ENCODE measurements at regions not wholly inside any gene's neighbourhood (a gene's known extent, or its start where the extent isn't known, plus 50 kb on each side); places are given as distances from the start of the nearest gene placed in this dataset.

GRCh38 chr9:108668191-108668937 lies 187.4 kb downstream of the ACTL7B start:
- Histone ChIP-seq H3K27ac (ENCODE audit: poor library complexity, severe bottlenecking) (no peak overlapping the region), H3K4me3 (ENCODE audit: severe bottlenecking) (no peak overlapping the region), H3K27me3 (ENCODE audit: insufficient read depth, poor library complexity, severe bottlenecking) (no peaks in the 10 kb centered on the region), H3K9me3 (ENCODE audit: severe bottlenecking) (no peaks in the 10 kb centered on the region), H3K36me3 (ENCODE audit: low read depth) (no peaks in the 10 kb centered on the region), H3K4me1 (ENCODE audit: insufficient read depth, poor library complexity, severe bottlenecking) (peaks cover 33% of the 10 kb centered on the region)
- TF ChIP-seq CTCF (IDR thresholded peaks at IDR 0.05; ENCODE audit: poor library complexity, severe bottlenecking) = no peak
- ATAC-seq (ENCODE audit: low read depth) (no peak), DNase-seq (ENCODE audit: low spot score) (no peak)

DNA sequence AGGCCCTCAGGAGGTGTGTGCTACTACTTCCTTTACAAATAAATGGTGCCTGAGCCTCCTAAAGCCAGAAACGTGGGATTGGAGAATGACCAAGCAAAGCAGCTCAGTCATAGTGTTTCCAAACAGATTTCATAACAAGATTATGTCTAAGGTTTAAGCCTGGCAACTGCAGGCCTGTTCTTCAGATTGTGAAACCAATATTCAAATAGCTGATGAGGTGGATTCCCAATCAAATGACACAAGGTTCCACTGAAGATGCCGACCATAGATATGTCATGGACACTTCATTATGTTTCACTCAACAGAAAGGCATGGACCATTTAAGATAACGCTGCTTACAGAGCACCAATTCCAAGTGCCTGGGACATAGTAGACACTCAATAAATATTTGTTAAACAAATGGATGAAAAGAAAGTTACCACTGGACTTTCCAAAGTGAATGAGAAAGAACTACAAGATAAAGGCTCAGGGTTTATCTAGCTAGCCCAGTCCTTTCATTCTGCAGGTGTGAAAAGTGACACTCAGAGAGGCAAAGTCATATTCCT lies 189.5 kb downstream of the ACTL7B start:
- no peaks in the 10 kb centered on the region for H3K9me3 ChIP-seq (ENCODE audit: severe bottlenecking)
- peak; percentile 44; the same call in 1 of the 3 replicates for ATAC-seq (ENCODE audit: low read depth)
- H3K27me3 ChIP-seq (ENCODE audit: insufficient read depth, poor library complexity, severe bottlenecking) = no peaks in the 10 kb centered on the region

DNA sequence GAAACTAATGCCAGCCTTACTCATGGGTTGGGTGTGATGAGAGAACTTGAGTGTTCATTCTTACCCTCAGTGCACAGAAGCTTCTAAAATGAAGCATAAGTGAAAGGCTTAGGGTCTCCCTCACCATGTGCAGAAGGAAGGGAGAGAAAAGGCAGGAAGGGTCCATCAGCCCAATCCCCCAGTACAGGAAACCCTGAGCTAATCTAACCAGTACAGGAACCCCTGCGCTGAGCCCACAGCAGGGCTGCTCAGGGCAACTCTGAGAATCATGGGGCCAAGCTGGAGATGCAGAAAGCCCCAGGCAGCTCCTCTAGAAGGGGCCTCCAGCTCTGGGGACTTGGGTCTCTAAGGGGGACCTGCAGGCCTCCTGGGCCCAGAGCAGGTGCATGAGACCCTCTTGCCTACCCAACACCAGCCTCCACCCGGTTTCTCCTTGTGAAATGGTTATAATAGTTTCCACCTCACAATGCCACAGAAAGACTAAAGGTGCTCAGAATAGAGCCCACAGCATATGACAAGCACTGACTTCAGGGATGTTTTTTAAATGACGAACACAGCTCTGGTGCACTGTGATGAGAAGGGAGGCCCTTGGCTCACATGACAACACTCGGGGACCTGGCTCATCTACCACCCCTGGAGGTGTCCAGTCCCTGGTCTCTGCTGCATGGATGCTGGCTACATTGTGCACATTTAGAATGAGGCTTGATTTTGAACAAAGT lies 190.1 kb downstream of the ACTL7B start:
- Histone ChIP-seq H3K4me1 (ENCODE audit: insufficient read depth, poor library complexity, severe bottlenecking) (peaks cover 10% of the 10 kb centered on the region), H3K4me3 (ENCODE audit: severe bottlenecking) (no peak overlapping the region), H3K27ac (ENCODE audit: poor library complexity, severe bottlenecking) (no peak overlapping the region), H3K9me3 (ENCODE audit: severe bottlenecking) (no peaks in the 10 kb centered on the region), H3K36me3 (ENCODE audit: low read depth) (no peaks in the 10 kb centered on the region), H3K27me3 (ENCODE audit: insufficient read depth, poor library complexity, severe bottlenecking) (no peaks in the 10 kb centered on the region)
- DNase-seq (ENCODE audit: low spot score) = no peak
- ATAC-seq (ENCODE audit: low read depth) = no peak
- no peak for TF ChIP-seq CTCF (IDR thresholded peaks at IDR 0.05; ENCODE audit: poor library complexity, severe bottlenecking)

More for the DNA sequence above, 189.5 kb downstream of the ACTL7B start:
- no peaks in the 10 kb centered on the region for H3K36me3 ChIP-seq (ENCODE audit: low read depth)
- no peak for DNase-seq (ENCODE audit: low spot score)
- H3K4me3 ChIP-seq (ENCODE audit: severe bottlenecking) = no peak overlapping the region
- peaks cover 13% of the 10 kb centered on the region for H3K4me1 ChIP-seq (ENCODE audit: insufficient read depth, poor library complexity, severe bottlenecking)
- H3K27ac ChIP-seq (ENCODE audit: poor library complexity, severe bottlenecking) = no peak overlapping the region
- no peak for TF ChIP-seq CTCF (IDR thresholded peaks at IDR 0.05; ENCODE audit: poor library complexity, severe bottlenecking)

DNA sequence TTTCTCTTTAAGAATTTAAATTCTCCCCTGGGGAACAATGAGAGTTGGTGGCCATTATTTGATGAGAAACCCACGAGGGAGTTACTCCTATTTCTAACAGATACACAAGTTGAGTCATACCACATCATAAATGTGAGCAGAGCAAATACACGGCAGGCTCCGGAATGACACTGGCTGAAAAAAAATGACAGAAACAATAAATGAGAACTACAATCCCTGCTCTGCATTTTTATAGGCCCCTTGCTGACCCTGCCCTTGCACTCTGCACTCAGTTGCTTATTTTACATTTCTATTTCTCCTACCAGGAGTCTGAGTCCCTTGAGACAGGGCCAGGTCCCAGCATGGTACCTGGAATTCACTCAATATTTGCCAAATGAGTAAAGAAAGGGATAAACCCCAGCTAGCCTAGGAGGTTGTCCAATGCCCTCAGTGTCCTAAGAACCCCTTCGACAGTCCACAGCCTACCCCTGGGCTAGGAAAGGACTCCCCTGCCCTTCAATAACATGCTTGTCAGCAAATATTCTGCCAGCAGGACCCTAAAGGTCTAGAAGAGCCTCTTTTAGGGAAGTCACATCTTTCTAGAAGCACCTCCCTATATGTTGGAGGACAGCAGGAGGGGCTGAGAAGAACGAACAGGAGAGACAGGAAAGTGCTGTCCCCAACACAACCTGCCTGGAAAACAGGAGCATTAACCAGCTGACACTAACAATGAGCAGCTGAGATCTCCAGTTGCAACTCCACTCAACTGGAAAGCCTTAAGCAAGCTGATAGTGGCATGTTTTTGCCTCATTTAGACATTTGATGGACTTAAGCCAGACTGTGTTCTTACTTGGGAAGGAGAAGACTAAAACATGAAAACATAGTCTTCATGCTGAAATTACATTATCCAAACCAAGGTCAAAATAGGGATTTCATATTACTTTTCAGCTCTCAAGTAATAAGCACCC lies 191.2 kb downstream of the ACTL7B start:
- ATAC-seq (ENCODE audit: low read depth) (no peak), DNase-seq (ENCODE audit: low spot score) (no peak)
- Histone ChIP-seq H3K36me3 (ENCODE audit: low read depth) (no peaks in the 10 kb centered on the region), H3K4me1 (ENCODE audit: insufficient read depth, poor library complexity, severe bottlenecking) (peaks cover 10% of the 10 kb centered on the region), H3K4me3 (ENCODE audit: severe bottlenecking) (no peak overlapping the region), H3K27me3 (ENCODE audit: insufficient read depth, poor library complexity, severe bottlenecking) (no peaks in the 10 kb centered on the region), H3K27ac (ENCODE audit: poor library complexity, severe bottlenecking) (no peak overlapping the region), H3K9me3 (ENCODE audit: severe bottlenecking) (peaks cover under 1% of the 10 kb centered on the region)
- no peak for TF ChIP-seq CTCF (IDR thresholded peaks at IDR 0.05; ENCODE audit: poor library complexity, severe bottlenecking)

Data from RWPE2 (cell line).